IPS-NIHi7 (cell line): ENCODE measurements at regions not wholly inside any gene's neighbourhood (a gene's known extent, or its start where the extent isn't known, plus 50 kb on each side); places are given as distances from the start of the nearest gene placed in this dataset.
A peak's percentile ranks its signal among the peaks of the same experiment; 100 is the strongest.
"Not testable (repeated sequence)": the region's sequence is repeated elsewhere in the genome, so short reads cannot be mapped to it uniquely, and the experiment has no call there.

Source experiments
- DNase-seq: peaks from one replicate; pipeline ENCODE4 v3.0.0; 2012; ENCODE audit warnings: mixed read lengths; ENCODE audit errors: extremely low spot score

- DNase-seq, result no peak
Observed at GRCh38 chr16:60810250-60810649, 1226.0 kb downstream of the CDH8 start.

DNA sequence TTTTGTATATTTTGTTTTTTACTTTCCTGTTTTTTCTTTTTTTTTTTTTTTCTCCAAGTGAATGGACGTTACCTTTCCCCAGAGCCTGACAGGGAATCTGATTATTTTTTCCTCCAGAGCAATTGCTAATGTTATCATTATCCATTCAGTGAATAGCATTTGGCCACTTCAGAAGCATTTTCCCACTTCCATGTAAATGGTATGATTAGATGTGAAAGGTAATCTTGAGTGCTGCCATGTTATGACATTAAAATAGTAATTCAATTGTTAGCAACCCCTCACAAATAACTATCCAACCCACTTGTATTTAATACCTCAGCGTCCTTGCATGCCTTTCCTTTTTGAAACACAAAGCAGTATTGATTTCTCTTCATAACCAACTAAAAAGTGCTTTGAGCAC is 1243.8 kb downstream of the CDH8 start:
- no peak for DNase-seq

DNA sequence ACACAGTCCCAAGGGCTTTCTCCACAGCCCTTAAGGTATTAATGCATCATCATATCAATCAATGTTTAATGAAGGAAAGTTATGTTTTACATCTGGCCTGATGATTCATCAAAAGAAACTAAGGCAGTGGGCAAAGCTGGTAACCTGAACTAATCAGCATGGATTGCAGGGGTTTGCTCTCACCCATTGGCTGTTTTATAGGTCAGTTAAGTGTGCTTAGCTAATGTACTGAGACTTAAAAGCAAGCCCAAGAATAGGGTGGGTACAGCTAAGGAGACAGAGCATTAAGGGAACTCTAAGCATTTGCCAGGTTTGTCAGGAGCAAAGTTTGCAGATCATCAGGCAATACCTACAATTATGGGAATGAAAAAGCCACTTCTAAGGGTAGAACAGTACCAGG is 1247.6 kb downstream of the CDH8 start:
- peak; percentile 9 for DNase-seq

- DNase-seq, result no peak
Observed at GRCh38 chr16:60776281-60776680, 1260.0 kb downstream of the CDH8 start.

- DNase-seq, result no peak
Observed at GRCh38 chr16:60771138-60771537, 1265.1 kb downstream of the CDH8 start.

GRCh38 chr16:60770384-60770783 is 1265.9 kb downstream of the CDH8 start:
- DNase-seq, result not testable (repeated sequence)

GRCh38 chr16:60763869-60764268 is 1272.4 kb downstream of the CDH8 start:
- DNase-seq, result no peak

DNA sequence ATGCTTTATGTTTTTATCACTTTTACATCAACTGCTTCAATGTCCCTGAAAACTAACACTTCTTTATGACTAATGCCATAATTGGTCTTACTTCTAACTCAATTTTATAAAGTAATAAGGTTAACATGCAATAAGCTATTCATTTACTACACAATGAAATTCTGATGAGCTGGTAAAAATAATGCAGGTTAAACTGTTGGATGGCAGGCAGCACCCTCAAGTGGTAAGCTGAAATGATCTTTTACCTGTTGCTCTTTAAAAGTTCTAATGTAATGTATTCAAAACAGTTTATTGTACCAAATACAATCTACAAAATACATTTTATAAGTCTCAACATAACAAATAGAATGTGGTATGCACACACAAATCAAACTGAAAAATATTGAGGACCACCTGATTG is 1280.3 kb downstream of the CDH8 start:
- DNase-seq, result no peak

DNA sequence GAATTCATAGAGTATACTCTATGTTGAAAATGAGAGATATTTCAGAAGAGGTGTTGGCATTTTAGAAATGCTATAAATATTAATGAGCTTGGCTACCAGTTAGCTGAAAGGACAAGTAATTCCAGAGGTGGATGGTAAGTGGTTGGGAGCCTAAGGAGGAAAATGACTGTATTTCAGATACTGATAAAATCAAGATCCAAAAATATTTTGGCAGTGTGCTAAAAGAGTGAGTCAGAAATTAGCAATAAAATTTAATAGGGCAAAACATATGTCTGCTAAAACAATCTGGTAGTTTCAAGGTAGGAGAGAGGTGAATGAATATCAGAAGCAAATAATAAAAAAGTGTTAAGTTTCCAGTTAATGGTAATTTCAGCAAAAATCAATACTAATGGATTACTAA is 1287.9 kb downstream of the CDH8 start:
- no peak for DNase-seq

DNA sequence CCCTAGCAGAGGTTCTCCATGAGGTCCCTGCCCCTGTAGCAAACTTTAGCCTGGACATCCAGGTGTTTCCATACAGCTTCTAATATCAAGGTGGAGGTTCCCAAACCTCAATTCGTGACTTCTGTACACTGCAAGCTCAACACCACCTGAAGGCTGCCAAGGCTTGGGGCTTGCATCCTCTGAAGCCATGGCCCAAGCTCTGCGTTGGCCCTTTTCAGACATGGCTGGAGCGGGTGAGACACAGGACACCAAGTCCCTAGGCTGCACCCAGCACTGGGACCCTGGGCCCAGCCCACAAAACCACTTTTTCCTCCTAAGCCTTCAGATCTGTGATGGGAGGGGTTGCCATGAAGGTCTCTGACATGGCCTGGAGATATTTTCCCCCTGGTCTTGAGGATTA is 1292.0 kb downstream of the CDH8 start:
- no peak for DNase-seq

- no peak for DNase-seq
Observed at GRCh38 chr16:60741810-60742209, 1294.4 kb downstream of the CDH8 start.

DNA sequence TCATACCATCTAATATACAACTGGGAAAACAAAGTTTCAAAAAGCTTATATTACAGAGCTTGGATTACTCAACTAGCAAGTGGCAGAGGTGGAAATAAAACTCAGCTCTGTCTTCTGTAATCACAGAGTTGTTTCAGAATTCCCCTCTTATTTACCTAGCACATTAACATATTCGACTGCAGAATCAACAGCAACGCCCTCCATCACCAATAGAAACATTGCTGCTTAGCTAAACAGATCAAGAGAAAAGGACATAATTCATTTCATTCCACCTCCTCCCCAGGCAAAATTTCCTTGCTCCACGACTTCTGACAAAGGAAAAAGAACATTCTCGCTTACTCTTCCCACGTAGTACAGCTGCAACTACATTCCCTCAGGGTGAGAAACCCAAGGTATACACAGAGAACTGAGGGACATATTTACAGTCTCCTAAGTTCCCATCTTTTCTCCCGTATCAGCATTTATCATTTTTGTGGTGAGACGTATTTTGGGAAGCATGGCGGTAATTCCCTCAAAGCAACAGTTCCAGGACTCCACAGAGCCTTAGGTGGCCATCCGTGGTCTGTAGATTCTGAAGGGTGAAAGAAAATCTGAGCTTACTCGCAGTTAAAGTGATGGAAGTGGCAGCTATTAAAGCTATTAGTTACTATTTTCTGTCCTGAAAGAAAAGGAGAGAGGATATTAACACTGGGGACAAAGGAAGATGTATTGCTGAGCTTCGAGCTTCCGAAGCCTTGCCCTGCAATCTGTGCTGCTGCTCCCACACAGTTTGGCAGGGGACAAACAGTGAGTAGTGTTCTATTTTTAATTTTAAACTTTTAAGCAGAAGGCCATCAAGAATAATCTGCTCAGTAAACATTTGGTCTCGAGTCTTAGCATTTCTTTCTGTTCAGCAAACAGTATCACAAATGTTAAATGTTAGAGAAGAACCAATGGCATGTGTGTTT is 1296.2 kb downstream of the CDH8 start:
- DNase-seq, result no peak

DNA sequence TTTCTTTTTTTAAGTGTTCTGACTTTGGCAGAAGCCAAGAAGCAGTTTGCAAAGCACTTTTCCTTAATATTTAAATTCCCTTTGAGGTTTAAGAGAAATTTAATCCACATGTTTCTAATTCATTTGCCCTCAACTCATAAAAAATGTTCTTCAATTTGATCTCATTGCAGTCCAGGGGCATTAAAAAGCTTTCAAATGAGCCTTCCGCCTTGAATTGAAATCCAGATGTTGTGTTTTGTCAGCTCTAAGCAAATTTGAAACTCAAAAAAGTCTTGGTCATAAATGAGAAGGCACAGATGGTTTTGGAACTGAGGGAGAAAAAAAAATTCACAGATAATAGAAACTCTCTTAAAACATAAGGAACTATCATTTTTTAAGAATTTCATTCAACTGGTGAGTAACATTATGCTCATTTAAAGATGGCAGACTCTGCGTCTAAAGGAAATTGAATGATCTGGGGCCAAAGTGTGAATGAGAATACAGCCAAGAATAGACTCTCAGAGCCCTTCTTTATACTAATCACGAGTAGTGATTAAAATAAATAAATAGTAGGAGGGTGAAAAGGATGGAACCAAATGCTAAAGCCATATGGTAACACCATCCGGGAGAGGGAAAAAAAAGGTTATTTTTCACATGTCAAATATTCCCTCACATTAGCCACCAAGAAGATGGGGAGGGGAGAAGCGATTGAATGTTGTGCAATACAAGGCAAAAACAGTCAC is 1304.7 kb downstream of the CDH8 start:
- no peak for DNase-seq

GRCh38 chr16:60729051-60729450 is 1307.2 kb downstream of the CDH8 start:
- DNase-seq, result no peak

- no peak for DNase-seq
Observed at GRCh38 chr16:60727851-60728250, 1308.4 kb downstream of the CDH8 start.

GRCh38 chr16:60720060-60720459 is 1316.2 kb downstream of the CDH8 start:
- DNase-seq, result no peak

DNA sequence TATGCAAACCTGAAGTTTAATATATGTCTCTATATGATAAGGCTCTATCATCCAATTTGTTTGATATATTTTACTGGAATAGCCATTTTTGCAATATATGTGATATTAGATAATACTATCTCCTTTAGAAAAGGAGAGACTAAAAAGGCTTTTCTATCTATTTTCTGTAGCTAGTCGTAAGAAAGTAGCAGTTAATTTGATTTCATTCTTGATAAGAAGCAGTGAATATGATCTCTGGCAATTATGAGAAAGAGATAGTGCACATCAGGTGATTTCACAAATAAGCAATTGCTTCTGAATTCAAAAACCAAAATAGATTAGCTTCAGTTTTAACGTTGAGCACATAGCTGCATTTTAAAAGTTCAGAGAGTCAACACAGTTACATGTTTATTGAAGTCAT is 1318.4 kb downstream of the CDH8 start:
- no peak for DNase-seq

- no peak for DNase-seq
Observed at GRCh38 chr16:60712144-60712543, 1324.1 kb downstream of the CDH8 start.

- DNase-seq, result no peak
Observed at GRCh38 chr16:60704726-60705125, 1331.5 kb downstream of the CDH8 start.

DNA sequence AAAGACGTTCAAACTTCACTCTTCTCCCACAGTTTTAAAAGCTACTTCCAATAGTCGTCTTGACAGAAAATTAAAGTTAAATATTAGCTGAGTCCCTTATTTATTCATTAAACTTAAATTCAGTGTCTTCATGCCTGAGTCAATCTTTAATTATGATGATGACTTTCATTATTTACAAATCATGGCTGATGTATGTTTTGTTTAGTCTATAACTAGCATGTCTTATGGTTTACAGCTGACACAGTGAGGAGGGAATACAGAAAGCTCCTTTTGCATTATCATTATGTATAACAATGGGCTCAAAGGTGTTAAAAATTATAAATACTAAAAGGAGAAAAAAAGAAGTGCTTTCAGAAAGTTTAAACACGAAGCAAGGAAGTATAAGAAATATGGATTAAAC is 1333.1 kb downstream of the CDH8 start:
- DNase-seq, result no peak

- peak; percentile 26 for DNase-seq
Observed at GRCh38 chr16:60686824-60687223, 1349.4 kb downstream of the CDH8 start.

DNA sequence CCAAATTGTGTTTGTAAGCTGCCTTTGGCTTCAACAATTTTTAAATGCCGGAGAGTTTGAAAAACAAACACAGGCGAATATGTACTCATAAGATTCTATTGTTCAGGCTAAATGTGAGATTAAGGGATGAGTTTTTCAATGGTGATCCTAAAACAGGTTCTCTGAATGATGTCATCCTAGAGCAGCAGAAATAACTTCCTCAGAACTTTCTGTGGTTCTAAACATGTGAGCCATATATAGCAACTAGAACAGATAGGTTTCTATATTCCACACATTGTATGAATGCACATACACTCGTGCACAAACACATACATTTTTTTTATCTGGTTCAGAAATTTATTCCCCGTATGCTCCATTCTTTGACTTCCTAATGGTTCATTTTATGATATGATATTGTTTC is 1352.2 kb downstream of the CDH8 start:
- no peak for DNase-seq

DNA sequence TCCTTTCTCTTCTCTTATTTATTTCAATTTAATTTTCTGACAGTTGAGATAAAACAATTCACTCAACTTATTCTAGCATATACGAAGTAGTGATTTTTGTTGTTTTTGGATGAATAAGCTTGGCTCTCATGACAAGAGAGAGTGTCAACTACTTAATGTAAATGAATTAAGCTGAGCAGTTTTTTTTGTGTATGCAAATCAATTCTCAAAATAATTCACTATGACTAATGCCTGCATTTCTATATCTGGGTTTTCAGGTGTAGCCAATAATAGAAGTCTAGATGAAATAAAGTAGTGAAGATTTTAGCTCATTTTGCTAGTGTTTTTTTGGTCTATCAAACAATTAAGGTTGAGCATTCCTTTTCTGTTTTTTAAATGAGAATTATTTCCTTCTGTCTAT is 1354.0 kb downstream of the CDH8 start:
- DNase-seq, result no peak
